HG03025 (cell line): ENCODE measurements at regions not wholly inside any gene's neighbourhood (a gene's known extent, or its start where the extent isn't known, plus 50 kb on each side); places are given as distances from the start of the nearest gene placed in this dataset.

Source experiments
- ATAC-seq: cut with Tn5 transposase; IDR thresholded peaks from one replicate; pipeline ENCODE4 v1.9.1; 2021; ENCODE audit warnings: mild to moderate bottlenecking, moderate library complexity; ENCODE audit not compliant: unreplicated experiment, low FRiP score

- peak; percentile 99 for ATAC-seq
Observed at GRCh38 chr13:47036294-47037008, 139.6 kb upstream of the HTR2A start.

DNA sequence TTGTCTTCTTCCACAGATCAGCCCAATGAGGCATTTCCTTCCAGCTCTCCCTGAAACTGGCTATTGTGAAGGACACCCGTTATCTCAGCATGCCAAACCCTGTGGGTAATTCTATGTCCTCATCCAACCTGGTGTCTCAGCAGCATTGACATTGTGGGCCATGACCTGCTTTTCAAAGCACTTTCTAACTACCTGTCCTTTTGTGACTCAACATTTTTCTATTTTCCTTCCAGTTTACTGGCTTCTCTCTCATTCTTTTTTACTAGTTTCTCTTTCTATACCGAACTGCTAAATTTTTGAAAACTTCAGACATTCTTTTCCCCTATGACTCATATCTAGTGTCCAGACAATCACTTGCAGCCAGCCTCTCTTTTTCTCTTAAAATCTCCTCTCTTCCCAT is 136.4 kb upstream of the HTR2A start:
- no peak for ATAC-seq

DNA sequence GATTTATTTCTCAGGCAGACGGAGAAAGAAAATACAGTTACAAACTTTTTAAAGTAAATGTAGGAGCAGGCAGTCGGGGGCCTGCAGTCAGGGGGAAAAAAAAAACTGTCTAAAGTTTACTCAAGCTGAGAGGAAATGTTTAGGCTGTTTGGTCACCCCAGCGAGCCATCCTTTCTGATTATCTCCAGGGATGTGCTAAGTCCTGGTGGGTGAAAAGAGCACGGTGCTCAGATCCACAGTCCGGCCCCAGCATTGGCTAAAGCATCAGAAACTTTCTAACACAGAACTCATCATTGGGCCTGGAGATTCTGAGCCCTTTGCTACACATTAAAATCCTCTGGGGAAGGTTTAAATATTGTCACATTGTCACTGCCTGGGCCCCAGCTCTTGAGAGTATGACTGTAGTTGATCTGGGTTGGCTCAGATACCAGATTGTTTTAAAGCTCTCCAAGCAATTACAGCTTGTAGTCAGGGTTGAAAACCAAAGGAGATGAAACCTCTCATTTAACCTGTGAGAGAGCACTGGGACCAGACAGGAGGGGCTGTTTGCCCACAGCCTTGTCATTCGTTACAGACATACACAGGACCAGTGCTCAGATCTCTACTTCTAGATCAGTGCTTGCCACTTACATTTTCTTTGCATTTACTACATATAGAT is 131.1 kb upstream of the HTR2A start:
- no peak for ATAC-seq

GRCh38 chr13:47025791-47026447 is 129.1 kb upstream of the HTR2A start:
- no peak for ATAC-seq

GRCh38 chr13:47019977-47020376 is 123.1 kb upstream of the HTR2A start:
- no peak for ATAC-seq

DNA sequence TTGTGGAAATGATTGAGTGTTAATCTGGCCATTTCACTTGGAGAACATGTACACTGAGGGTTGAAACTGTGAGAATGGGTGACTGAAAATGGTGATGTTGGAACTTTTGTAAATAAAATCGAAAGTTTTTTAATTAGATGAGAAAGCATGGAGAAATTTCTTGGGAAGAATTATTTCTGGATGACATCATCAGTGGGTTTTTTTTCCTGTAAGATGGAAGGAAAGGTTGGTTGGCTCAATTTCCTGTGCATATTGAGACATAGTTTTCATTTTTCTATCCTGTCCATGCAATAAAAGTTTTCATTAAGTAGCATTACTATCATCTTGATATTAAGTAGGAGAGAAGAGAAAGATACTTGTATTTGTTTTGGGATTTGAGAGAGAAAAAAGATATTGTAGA is 120.6 kb upstream of the HTR2A start:
- ATAC-seq: no peak

GRCh38 chr13:47008318-47008717 is 111.5 kb upstream of the HTR2A start:
- no peak for ATAC-seq

- no peak for ATAC-seq
Observed at GRCh38 chr13:47005756-47006414, 109.0 kb upstream of the HTR2A start.

- no peak for ATAC-seq
Observed at GRCh38 chr13:47004540-47004939, 107.7 kb upstream of the HTR2A start.

GRCh38 chr13:47004027-47004426 is 107.2 kb upstream of the HTR2A start:
- no peak for ATAC-seq

DNA sequence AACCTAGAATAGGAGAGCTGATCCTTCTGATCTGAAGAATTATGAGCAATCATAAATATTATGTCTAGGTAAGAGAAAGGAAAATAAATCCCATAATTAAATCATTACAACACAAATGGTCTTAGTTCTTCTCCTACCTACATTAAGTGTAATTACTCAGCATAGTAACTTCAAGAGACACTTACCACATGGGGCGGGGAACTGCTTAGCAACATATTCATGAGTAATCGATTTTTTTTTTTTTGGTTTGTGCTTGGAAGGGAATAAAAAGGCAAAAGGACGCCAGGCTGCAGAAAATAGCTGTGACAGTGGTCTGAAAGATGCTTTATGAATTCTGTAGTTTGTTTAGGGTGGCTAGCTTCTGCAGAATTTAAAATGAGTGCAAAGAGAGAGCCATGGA is 103.3 kb upstream of the HTR2A start:
- no peak for ATAC-seq

- peak; percentile 35 for ATAC-seq
Observed at GRCh38 chr13:46996316-46997030, 99.6 kb upstream of the HTR2A start.

GRCh38 chr13:46995874-46996273 is 99.0 kb upstream of the HTR2A start:
- ATAC-seq: peak; percentile 98

- ATAC-seq: no peak
Observed at GRCh38 chr13:46994492-46994891, 97.6 kb upstream of the HTR2A start.

- no peak for ATAC-seq
Observed at GRCh38 chr13:46992383-46992952, 95.6 kb upstream of the HTR2A start.

DNA sequence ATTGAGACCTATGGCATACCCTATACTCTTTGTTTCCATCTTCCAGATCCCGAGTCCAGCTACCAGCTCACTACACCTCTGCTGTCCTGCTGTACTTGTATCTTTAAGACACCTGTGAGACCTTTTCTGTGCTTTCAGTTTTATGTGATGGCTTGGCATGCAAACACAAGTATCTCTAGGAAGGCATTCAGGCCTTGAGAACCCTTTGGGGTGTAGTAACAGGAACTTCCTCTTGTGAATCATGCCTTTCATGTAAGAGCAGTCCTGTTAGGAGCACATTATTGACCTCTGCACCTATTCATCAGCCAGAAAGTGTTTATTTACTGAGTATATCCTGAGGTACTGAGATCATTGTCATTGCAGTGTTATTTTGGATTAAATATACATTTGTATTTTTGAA is 87.0 kb upstream of the HTR2A start:
- ATAC-seq: peak; percentile 77

DNA sequence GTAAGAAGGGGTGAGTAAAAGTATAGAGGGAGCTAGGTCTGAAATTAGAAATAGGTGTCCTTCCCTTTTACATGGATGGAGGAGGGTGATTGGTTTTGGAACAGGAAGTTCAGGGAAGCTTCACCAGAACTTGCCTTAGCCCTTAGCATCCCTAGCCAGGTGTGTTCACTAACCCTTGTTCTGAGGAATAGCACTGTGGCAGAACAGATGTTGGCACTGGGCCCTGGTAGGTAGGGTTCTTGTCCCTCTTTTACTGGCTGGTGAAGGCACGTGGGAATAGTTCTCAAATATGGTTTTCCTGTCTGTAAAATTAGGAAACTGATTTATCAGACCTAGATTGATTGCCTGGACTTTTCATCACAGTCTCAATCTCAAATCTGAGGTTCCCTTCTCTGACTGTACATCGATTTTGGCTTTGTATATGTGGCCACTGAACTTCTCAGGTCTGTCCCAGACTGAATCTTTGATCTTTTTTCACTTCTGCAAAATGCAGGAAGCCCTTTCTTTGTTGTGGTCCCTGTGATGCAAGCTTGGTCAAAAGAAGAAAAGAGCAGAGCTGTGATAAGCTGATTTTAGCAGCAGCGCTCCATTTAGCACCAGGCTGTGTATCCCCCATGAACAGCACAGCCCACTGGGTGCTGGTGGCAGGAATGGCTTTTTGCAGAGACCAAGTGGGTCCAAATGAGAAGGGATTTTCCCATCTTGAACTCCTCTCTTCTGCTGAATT is 86.2 kb upstream of the HTR2A start:
- peak; percentile 93 for ATAC-seq

DNA sequence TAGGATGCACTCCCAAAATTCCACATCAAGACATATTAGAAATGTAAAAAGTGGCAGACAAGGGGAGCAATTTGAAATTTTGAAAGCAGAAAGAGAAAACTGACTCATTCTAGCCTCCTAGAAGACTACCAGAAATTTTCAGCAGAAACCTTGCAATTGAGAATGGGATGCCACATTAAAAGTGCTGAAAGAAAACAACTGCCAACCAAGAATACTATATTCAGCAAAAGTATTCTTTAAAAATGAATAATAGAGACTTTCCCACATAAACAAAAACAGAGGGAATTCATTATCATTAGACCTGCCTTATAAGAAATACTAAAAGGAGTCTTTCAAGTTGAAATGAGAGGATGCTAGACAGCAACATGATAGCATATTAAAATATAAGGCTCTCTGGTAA is 78.3 kb upstream of the HTR2A start:
- no peak for ATAC-seq

DNA sequence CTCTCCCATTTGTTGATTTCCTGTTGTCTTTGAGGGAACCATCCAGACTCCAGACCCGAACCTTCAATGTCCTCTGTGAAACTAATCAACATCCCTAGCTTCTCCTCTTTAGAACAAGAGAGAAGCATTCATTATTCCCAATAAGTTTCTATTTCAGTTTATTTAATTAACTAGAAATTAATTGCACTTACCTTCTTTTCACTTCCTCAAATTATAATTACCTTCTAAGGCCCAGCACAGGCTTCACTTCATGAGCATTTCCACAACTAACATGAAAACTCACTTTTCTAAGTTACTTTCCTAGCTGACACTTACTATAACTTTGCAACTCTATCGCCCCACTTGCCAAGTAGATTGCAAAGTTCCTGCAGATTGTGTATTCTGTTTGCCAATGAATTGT is 71.6 kb upstream of the HTR2A start:
- ATAC-seq: no peak
